Keratinocyte (primary cell): ENCODE measurements at regions not wholly inside any gene's neighbourhood (a gene's known extent, or its start where the extent isn't known, plus 50 kb on each side); places are given as distances from the start of the nearest gene placed in this dataset.

Experiments
- CTCF ChIP-seq, 3 experiments: IDR thresholded peaks in 1 of 3; conservative IDR thresholded peaks in 1 of 3; optimal IDR thresholded peaks in 1 of 3; 2 replicates in 2 of 3; 3 replicates in 1 of 3; pipeline versions ENCODE3 to v1.5.1; 2011; ENCODE audit warnings: low read length in 3 of 3, mild to moderate bottlenecking in 3 of 3, moderate library complexity in 2 of 3, control low read depth in 1 of 3, inconsistent platforms in 1 of 3; ENCODE audit not compliant: insufficient read depth in 2 of 3; ENCODE audit errors: extremely low read depth in 1 of 3
- EZH2 ChIP-seq: IDR thresholded peaks from one replicate; pipeline ENCODE4 v1.6.1; 2012; ENCODE audit warnings: inconsistent platforms, mild to moderate bottlenecking, low read length, moderate library complexity

DNA sequence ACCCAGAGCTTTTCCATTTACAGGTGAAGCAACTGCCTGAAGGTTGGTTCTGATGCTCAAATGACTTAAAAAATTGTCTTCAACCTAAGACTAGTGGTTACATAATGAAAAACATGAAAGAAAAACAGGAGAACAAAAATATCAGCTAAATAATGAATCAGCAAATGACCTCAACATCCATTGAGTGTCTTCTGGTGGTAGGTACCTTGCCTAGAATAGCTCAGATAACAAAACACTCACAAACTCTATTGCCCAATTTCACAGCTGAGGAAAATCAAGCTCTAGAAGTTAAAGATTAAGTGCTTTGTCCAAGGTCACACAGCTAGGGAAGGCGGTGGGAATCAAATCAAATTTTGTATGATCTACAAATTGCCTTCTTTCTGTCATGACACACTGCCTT lies 304.6 kb upstream of the CDH11 start:
- TF ChIP-seq CTCF (optimal IDR thresholded peaks at IDR 0.05 in 1 of 3, IDR thresholded peaks at IDR 0.05 in 1 of 3, conservative IDR thresholded peaks at IDR 0.05 in 1 of 3; ENCODE audit: extremely low read depth in 1 of 3, insufficient read depth in 2 of 3, low read length in 3 of 3): no peak
- no peak for TF ChIP-seq EZH2
